ENCODE measurements at regions not wholly inside any gene's neighbourhood (a gene's known extent, or its start where the extent isn't known, plus 50 kb on each side); places are given as distances from the start of the nearest gene placed in this dataset.
A peak's percentile ranks its signal among the peaks of the same experiment; 100 is the strongest.

DNA sequence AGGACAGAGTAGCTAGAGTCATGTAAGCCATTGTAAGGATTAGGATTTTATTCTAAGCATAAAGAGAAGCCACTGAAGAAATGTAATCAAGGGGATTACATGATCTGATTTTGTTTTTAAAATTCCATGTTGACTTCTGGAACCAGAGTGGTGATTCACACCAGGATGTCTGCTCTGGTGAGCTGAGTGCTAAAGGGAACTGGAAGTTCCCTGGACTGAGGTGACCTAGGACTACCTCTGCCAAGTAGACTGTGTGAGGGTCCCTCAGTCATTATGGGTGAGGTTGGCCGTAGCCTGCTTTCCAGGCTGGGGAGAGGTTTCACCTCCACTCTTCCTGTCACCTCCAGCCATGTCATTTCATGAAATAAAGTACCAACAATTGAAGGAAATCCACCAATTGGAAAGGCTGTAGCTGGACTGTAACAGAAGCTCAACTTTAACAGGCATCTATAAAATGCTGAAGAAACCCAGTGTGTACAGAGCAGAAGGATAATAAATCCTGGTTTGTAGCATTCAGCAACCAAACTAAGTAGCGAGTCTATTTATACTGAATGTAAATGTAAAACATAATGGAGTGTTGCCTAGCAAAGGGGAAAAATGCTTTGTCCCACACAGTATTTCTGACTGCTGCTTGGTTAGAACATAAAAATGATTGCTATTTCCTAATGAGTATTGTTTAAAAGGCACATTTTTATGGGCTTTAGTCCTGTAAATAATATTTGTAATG is 507.4 kb upstream of the PKDCC start:
- TF ChIP-seq, protein P1, sequence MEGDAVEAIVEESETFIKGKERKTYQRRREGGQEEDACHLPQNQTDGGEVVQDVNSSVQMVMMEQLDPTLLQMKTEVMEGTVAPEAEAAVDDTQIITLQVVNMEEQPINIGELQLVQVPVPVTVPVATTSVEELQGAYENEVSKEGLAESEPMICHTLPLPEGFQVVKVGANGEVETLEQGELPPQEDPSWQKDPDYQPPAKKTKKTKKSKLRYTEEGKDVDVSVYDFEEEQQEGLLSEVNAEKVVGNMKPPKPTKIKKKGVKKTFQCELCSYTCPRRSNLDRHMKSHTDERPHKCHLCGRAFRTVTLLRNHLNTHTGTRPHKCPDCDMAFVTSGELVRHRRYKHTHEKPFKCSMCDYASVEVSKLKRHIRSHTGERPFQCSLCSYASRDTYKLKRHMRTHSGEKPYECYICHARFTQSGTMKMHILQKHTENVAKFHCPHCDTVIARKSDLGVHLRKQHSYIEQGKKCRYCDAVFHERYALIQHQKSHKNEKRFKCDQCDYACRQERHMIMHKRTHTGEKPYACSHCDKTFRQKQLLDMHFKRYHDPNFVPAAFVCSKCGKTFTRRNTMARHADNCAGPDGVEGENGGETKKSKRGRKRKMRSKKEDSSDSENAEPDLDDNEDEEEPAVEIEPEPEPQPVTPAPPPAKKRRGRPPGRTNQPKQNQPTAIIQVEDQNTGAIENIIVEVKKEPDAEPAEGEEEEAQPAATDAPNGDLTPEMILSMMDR (IDR thresholded peaks at IDR 0.05): no peak
- TF ChIP-seq POLR2A (IDR thresholded peaks at IDR 0.05) (no peak), POLR2AphosphoS5 (IDR thresholded peaks at IDR 0.05) (peak in 1 of 3 donors; percentile 35), EP300 (IDR thresholded peaks at IDR 0.05) (no peak)

Data from stomach (tissue), 4 donors.